PC-3 (cell line): ENCODE measurements at regions not wholly inside any gene's neighbourhood (a gene's known extent, or its start where the extent isn't known, plus 50 kb on each side); places are given as distances from the start of the nearest gene placed in this dataset.

Source experiments
- ATAC-seq: fragments of 200-7000 bp; cut with Tn5 transposase; 2 replicates; pipeline ENCODE4 v1.9.1; 2020; ENCODE audit warnings: mild to moderate bottlenecking, moderate library complexity
- BruUV-seq: library from RNA; stranded (reverse); fragments of 400-500 nt; replicated peaks from 2 replicates; lab custom pipeline; 2021; lab: Mats Ljungman, UMichigan
- CTCF ChIA-PET: fragments of 300-600 bp; sonication (Branson Sonifier 250); formaldehyde crosslinking; loops from one replicate; lab custom pipeline; 2022; ENCODE audit warnings: antibody characterized with exemption; lab: Charles Lee
- POLR2A ChIA-PET: fragments of 300-600 bp; sonication (Branson Sonifier 250); formaldehyde crosslinking; loops from one replicate; lab custom pipeline; 2022; ENCODE audit warnings: antibody characterized with exemption; ENCODE audit not compliant: unreplicated experiment; lab: Charles Lee
- DNase-seq: peaks from one replicate; pipeline ENCODE4 v3.0.0-alpha.2; 2015
- H2AFZ ChIP-seq: fragments of 300-600 bp; sonication (generic); 2 replicates; pipeline ENCODE4 v1.6.0; 2016; ENCODE audit warnings: antibody characterized with exemption, low read length
- H3F3A ChIP-seq: fragments of 300-600 bp; sonication (generic); one replicate; pipeline ENCODE4 v1.6.0; 2017; ENCODE audit warnings: antibody characterized with exemption, low read length, control low read depth, mild to moderate bottlenecking; ENCODE audit not compliant: unreplicated experiment
- H3K27ac ChIP-seq: fragments of 300-600 bp; sonication (generic); 2 replicates; pipeline ENCODE4 v1.5.1; 2016; ENCODE audit warnings: mild to moderate bottlenecking, low read length
- H3K27me3 ChIP-seq: fragments of 300-600 bp; sonication (generic); 2 replicates; pipeline ENCODE4 v1.6.1; 2016; ENCODE audit warnings: low read length, mixed read lengths
- H3K36me3 ChIP-seq: fragments of 300-600 bp; sonication (generic); 2 replicates; pipeline ENCODE4 v1.6.1; 2016; ENCODE audit warnings: low read depth, mixed run types, low read length, mixed read lengths
- H3K4me1 ChIP-seq: fragments of 300-600 bp; sonication (generic); 2 replicates; pipeline ENCODE4 v1.5.1; 2016; ENCODE audit warnings: low read length; ENCODE audit not compliant: insufficient read depth
- H3K4me2 ChIP-seq: fragments of 300-600 bp; sonication (generic); 2 replicates; pipeline ENCODE4 v1.6.0; 2016; ENCODE audit warnings: low read length
- H3K4me3 ChIP-seq: fragments of 300-600 bp; sonication (generic); 2 replicates; pipeline ENCODE4 v1.5.1; 2016; ENCODE audit warnings: mild to moderate bottlenecking, low read length, mixed read lengths
- H3K79me2 ChIP-seq: fragments of 300-600 bp; sonication (generic); 2 replicates; pipeline ENCODE4 v1.6.1; 2017; ENCODE audit warnings: low read length, mixed read lengths
- H3K9ac ChIP-seq: fragments of 300-600 bp; sonication (generic); 2 replicates; pipeline ENCODE4 v1.6.0; 2016; ENCODE audit warnings: mild to moderate bottlenecking, low read length
- H3K9me2 ChIP-seq: fragments of 300-600 bp; sonication (generic); replicated peaks from 2 replicates; pipeline ENCODE4 v1.6.1; 2016; ENCODE audit warnings: mixed run types, low read length, mixed read lengths
- H3K9me3 ChIP-seq: fragments of 300-600 bp; sonication (generic); 2 replicates; pipeline ENCODE4 v1.6.1; 2016; ENCODE audit warnings: low read length, mixed read lengths
- H4K20me1 ChIP-seq: fragments of 300-600 bp; sonication (generic); 2 replicates; pipeline ENCODE4 v1.6.1; 2016; ENCODE audit warnings: low read length, mixed read lengths
- EZH2 ChIP-seq: fragments of 300-600 bp; sonication (generic); IDR thresholded peaks from one replicate; pipeline ENCODE4 v1.6.1; 2017; ENCODE audit warnings: antibody characterized with exemption, mild to moderate bottlenecking, low read length; ENCODE audit not compliant: unreplicated experiment
- EZH2phosphoT487 ChIP-seq: fragments of 300-600 bp; sonication (generic); IDR thresholded peaks from 2 replicates; pipeline ENCODE4 v1.6.1; 2018; ENCODE audit warnings: mild to moderate bottlenecking, antibody characterized with exemption, low read length, borderline replicate concordance
- intact Hi-C: fragments of 100-400 bp; cut with micrococcal nuclease; formaldehyde crosslinking; loops from 2 replicates; pipeline ENCODE4 v1.9.0; 2023
- TF ChIP-seq, protein P1 (sequence below): fragments of 300-600 bp; sonication (generic); conservative IDR thresholded peaks from 2 replicates; pipeline ENCODE4 v1.5.1; 2017; ENCODE audit warnings: antibody characterized with exemption, low read depth, mild to moderate bottlenecking, low read length

- no peaks in the 10 kb centered on the region for H3K27me3 ChIP-seq
- H3F3A ChIP-seq, result no peaks in the 10 kb centered on the region
- no peaks in the 10 kb centered on the region for H3K36me3 ChIP-seq
- no peak for DNase-seq
- H3K27ac ChIP-seq, result no peak overlapping the region
- no peaks in the 10 kb centered on the region for H4K20me1 ChIP-seq
- POLR2A ChIA-PET, result no interaction called here
- H3K79me2 ChIP-seq, result no peaks in the 10 kb centered on the region
- H3K4me2 ChIP-seq, result no peak overlapping the region
- TF ChIP-seq EZH2 (no peak), EZH2phosphoT487 (no peak)
- TF ChIP-seq, protein P1, sequence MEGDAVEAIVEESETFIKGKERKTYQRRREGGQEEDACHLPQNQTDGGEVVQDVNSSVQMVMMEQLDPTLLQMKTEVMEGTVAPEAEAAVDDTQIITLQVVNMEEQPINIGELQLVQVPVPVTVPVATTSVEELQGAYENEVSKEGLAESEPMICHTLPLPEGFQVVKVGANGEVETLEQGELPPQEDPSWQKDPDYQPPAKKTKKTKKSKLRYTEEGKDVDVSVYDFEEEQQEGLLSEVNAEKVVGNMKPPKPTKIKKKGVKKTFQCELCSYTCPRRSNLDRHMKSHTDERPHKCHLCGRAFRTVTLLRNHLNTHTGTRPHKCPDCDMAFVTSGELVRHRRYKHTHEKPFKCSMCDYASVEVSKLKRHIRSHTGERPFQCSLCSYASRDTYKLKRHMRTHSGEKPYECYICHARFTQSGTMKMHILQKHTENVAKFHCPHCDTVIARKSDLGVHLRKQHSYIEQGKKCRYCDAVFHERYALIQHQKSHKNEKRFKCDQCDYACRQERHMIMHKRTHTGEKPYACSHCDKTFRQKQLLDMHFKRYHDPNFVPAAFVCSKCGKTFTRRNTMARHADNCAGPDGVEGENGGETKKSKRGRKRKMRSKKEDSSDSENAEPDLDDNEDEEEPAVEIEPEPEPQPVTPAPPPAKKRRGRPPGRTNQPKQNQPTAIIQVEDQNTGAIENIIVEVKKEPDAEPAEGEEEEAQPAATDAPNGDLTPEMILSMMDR, result no peak
- CTCF ChIA-PET, result no interaction called here
- H3K4me3 ChIP-seq, result no peak overlapping the region
- no peaks in the 10 kb centered on the region for H3K9me2 ChIP-seq
- no peaks in the 10 kb centered on the region for H3K4me1 ChIP-seq
- no peaks in the 10 kb centered on the region for H3K9me3 ChIP-seq
- no peak overlapping the region for H3K9ac ChIP-seq
- BruUV-seq, result no TSS peak
- ATAC-seq, result no peak
- no peak overlapping the region for H2AFZ ChIP-seq
- intact Hi-C loops, result no loop called here
Observed at GRCh38 chr6:155549028-155549798, 93.6 kb upstream of the NOX3 start.

GRCh38 chr6:155548576-155548975 lies 92.9 kb upstream of the NOX3 start:
- H3K79me2 ChIP-seq, result no peaks in the 10 kb centered on the region
- no peaks in the 10 kb centered on the region for H3K9me2 ChIP-seq
- H4K20me1 ChIP-seq, result no peaks in the 10 kb centered on the region
- ChIA-PET CTCF (no interaction called here), POLR2A (no interaction called here)
- no peaks in the 10 kb centered on the region for H3K36me3 ChIP-seq
- no peaks in the 10 kb centered on the region for H3F3A ChIP-seq
- H3K27me3 ChIP-seq, result no peaks in the 10 kb centered on the region
- no TSS peak for BruUV-seq
- H3K4me1 ChIP-seq, result no peaks in the 10 kb centered on the region
- H3K9me3 ChIP-seq, result no peaks in the 10 kb centered on the region
- no peak overlapping the region for H3K4me3 ChIP-seq
- H3K27ac ChIP-seq, result no peak overlapping the region
- TF ChIP-seq EZH2phosphoT487 (no peak), EZH2 (no peak)
- TF ChIP-seq, protein P1, result no peak
- ATAC-seq (no peak), DNase-seq (no peak)
- H2AFZ ChIP-seq, result no peak overlapping the region
- no peak overlapping the region for H3K4me2 ChIP-seq
- intact Hi-C loops, result no loop called here
- no peak overlapping the region for H3K9ac ChIP-seq

DNA sequence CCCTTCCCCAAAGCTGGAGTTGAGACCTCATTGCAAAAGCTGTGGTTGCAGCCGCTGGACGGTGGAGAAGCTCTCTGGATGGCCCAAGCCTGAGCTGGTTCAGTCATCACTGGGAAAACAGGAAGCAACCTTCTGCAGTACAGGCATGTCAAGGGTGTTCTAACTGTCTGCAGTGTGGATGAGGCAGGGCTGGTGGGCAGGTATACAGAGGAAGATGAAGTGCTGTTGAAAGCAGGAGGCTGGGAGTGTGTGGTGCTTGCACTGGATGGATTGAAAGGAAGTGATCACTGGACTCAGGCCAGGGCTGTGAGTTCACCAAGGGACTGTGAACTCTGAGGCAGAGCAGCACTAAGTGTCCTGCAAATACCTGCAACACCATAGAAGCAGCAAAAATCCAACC lies 89.0 kb upstream of the NOX3 start:
- H2AFZ ChIP-seq, result no peak overlapping the region
- H3K4me1 ChIP-seq, result no peaks in the 10 kb centered on the region
- intact Hi-C loops, result no loop called here
- no TSS peak for BruUV-seq
- no peaks in the 10 kb centered on the region for H4K20me1 ChIP-seq
- H3K4me3 ChIP-seq, result no peak overlapping the region
- H3K9me2 ChIP-seq, result no peaks in the 10 kb centered on the region
- POLR2A ChIA-PET, result no interaction called here
- no peak overlapping the region for H3K27ac ChIP-seq
- no peaks in the 10 kb centered on the region for H3K27me3 ChIP-seq
- no peaks in the 10 kb centered on the region for H3K79me2 ChIP-seq
- H3K9ac ChIP-seq, result no peak overlapping the region
- no peaks in the 10 kb centered on the region for H3F3A ChIP-seq
- TF ChIP-seq, protein P1, result no peak
- TF ChIP-seq EZH2, result no peak
- TF ChIP-seq EZH2phosphoT487, result no peak
- H3K36me3 ChIP-seq, result no peaks in the 10 kb centered on the region
- CTCF ChIA-PET, result no interaction called here
- no peak for DNase-seq
- H3K9me3 ChIP-seq, result no peaks in the 10 kb centered on the region
- H3K4me2 ChIP-seq, result no peak overlapping the region
- ATAC-seq, result no peak
